ENCODE measurements at regions not wholly inside any gene's neighbourhood (a gene's known extent, or its start where the extent isn't known, plus 50 kb on each side); places are given as distances from the start of the nearest gene placed in this dataset.

- DNase-seq (ENCODE audit: low spot score) = no peak
These were observed 372.1 kb downstream of the MTRR start for GRCh38 chr5:8241076-8241475.

- DNase-seq (ENCODE audit: low spot score) = no peak
These were observed 372.6 kb downstream of the MTRR start for GRCh38 chr5:8241558-8241957.

- DNase-seq (ENCODE audit: low spot score) = no peak
These were observed 378.3 kb downstream of the MTRR start for GRCh38 chr5:8247049-8247899.

DNA sequence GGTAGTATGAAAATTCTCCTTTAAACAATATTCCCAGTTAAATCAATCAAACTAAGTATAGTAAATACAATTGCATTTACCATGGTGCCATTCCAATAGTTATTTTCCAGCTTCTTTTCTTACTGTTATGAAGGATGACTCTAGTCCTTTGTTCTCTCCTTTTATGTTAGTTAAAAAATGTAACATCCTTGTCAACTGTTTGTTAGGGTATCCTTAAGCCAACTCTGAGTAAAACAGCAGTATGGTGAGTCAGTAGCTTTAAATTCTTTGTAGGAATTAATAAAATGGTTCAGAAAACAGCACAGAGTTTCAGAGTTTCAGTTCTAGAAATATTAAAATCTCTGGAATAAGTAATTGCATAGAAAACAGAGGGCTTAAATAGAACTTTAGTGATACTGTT is 384.4 kb downstream of the MTRR start:
- no peak for DNase-seq (ENCODE audit: low spot score)

DNA sequence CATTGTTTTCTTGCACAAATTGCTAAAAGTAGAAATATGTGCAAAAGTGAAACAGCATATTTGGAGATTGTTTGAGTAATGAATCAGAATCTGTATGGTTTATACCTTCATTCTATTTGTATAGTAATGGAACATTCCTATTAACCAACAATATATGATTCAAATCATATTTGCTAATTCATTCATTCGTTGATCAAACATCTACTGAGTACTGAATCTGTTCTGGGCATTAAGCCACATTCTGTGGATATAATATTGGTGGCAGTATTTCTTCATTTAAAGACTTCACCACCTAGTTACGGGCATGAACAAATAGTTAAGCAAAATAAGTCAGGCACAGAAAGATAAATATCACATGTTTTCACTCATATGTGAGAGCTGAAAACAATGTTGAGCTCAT is 385.7 kb downstream of the MTRR start:
- no peak for DNase-seq (ENCODE audit: low spot score)

DNA sequence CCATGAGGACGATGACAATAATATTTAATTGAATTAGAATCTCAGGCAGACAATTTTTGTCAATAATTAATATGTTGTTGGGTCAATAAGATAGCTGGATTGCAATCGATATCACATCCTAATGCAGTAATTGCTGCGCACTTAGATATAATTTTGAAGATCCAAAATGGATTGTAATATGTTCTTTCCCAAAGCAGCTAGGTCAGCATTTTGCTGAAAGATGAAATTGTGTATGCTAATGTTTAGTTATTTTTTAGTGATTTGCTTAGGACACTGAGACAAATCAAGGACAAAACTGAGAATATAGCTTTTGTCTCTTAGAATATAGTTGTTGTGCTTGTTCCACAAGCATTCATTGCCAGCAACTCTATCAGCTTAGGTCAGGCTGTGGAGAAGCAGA is 389.9 kb downstream of the MTRR start:
- no peak for DNase-seq (ENCODE audit: low spot score)

DNA sequence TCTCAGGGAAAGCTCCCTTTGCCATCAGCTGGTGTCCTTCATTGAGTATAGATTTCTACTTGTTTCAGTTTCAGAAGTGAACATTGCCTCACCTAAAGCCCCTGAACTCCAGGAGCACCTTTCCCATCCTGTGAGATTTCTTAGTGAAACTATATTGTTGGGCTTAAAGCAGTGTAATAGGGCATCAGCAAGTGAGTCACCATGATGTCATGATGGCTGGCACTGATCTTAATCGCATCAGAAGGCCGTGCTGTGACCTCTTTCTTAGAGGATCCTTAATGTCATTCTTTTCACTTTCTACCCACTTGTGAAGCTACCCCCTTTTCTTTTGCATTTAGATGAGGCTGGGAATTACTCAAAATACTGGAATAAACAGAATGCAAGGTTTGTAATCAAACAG is 401.3 kb downstream of the MTRR start:
- DNase-seq (ENCODE audit: low spot score) = no peak

- no peak for DNase-seq (ENCODE audit: low spot score)
These were observed 411.9 kb downstream of the MTRR start for GRCh38 chr5:8280711-8281363.

- no peak for DNase-seq (ENCODE audit: low spot score)
These were observed 419.4 kb downstream of the MTRR start for GRCh38 chr5:8288334-8288733.

- DNase-seq (ENCODE audit: low spot score) = no peak
These were observed 420.1 kb downstream of the MTRR start for GRCh38 chr5:8288897-8289516.

DNA sequence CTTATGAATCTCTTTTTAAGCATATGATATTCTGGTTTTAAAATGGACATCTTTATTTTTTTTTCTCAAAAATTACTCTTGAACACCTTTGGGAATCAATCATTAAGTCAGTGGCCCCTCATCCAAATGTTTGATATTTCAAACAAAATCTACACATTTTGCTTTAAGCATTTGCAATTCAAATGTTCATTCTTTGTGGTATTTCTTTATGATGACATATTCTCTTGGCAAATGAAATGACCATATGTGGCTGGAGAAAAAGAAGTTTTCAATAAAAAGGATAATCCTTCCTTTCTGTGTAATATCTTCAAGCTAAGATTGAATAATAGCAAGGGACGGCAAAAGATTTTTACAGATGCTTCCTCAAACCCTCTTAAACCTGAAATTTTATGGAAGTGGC is 420.8 kb downstream of the MTRR start:
- no peak for DNase-seq (ENCODE audit: low spot score)

DNA sequence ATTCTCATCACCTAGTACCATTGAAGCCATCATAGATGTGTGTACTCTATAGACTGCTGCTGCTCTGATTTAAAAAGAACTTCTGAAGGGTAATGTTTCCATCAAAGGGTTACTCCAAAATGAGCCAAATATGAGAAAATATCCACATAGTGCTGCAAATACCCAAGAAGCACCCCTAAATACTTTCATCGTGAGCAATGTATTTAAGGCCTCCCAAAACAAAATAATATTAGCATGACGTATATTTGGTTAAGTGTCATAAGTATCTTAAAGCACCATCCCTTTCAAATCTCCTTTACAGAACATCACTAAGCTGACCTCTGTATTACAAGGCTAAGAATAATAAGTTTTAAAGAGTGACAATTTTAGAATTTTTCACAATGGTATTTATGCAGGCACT is 421.8 kb downstream of the MTRR start:
- no peak for DNase-seq (ENCODE audit: low spot score)

DNA sequence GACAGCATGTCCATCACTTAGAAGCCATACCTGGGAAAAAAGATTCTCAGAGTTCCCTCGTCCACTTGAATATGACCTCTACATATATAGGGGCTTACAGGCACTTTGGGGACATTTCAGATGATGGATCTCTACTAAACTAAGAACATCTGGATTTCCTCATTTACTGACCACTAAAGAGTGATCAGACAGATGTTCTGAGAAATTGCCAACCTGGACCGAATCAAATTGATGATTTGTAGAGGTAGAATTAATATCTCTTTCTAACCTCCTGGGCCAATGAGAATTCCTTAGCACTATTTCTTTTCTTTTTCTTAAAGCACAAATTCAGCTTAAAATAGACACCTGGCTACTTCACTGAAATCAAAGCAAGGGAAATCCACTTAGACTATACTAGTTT is 422.7 kb downstream of the MTRR start:
- no peak for DNase-seq (ENCODE audit: low spot score)

- DNase-seq (ENCODE audit: low spot score) = no peak
These were observed 426.2 kb downstream of the MTRR start for GRCh38 chr5:8295141-8295540.

DNA sequence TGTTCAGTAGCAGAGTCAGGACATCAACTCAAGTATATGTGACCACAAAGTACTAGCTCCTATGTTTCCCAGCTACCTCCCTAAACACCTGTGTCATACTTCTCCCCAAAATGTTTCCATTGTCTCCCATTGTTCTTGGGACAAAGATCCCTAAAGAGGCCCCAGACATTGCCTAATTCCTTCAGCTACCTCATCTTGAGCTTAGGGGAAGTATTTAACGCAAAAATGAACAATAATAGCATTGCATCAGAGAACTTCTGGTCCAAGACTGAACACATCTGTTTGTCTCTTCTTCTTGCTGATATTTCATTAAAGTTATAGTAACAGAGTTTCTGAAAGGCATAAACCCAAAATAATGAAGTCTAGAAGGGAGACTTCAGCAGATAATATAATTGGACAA is 430.8 kb downstream of the MTRR start:
- no peak for DNase-seq (ENCODE audit: low spot score)

- no peak for DNase-seq (ENCODE audit: low spot score)
These were observed 435.4 kb downstream of the MTRR start for GRCh38 chr5:8304341-8304740.

DNA sequence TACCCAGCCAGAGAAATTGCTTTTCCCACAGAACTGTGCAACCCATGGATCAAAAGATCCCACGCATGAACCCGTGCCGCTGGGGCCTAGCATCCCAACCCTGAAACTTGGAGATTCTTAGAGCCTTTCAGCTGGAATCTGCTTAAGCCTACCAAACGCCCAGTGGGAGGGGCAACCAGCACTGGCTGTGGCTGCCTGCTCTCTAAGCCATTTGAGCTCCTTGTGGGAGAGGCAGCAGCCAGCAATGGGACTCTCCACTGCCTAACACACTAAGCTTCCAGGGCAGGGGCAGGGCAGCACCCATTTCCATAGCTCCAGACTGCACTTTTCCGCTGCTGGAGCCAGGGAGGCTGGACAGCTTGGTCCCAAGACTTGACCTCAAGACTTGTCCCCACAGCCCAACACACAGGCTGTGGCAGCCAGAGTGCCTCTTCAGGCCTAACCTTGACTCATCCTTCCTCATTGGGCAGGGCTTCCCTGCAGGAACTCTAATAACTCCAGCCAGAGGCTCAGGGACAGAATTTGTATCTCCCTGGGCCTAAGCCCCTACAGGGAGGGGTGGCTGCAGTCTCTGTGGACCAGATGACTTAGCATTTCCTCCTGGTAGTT is 437.4 kb downstream of the MTRR start:
- DNase-seq (ENCODE audit: low spot score) = no peak

GRCh38 chr5:8314965-8315364 is 446.0 kb downstream of the MTRR start:
- DNase-seq (ENCODE audit: low spot score) = no peak

DNA sequence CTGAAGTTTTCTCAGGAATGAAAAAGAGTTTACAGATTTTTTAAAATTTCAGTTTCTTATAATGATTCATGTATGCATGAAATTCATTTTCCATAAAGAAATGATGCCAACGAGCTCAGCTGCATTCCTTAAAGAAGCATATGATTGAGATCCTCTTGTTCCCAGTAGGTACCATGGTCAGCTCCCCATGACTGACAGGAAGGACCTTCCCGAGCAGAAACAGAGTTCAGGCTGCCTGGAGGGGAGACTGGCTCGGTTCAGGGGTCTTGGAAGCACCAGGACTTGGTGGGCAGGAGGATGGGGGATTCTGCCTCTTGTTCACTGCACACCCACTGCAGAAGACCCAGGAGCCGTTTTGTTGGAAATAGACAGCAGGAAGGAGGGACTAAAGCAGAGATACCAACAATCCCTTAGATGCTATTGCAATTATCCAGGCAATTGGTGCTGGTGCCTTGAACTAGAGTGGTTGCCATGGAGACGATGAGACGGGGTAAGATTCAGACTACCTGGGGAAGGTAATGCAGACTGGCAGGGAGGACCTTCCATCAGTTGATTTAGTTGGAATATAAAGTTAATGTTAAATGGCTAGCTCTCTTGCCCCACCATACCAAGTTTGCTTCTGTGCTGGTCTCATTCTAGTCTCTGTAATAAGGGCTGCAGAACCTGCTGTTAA is 447.8 kb downstream of the MTRR start:
- DNase-seq (ENCODE audit: low spot score) = no peak

DNA sequence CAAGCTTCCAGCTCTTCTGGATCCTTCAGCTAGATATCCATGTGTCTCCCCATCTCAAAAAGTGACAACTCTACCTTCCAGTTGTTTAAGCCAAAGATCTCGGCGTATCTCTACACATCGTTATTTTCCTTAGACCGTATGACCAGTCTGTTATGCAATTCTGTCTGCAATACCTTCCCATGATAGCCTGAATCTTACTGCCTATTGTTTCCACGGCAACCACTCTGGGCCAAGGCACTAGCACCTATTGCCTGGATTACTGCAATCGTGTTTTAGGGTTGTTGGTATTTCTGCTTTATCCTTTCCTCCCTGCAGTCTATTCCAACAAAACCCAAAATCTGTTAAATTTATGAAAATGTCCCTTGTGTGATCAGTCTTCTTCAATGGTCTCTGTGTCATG is 448.4 kb downstream of the MTRR start:
- no peak for DNase-seq (ENCODE audit: low spot score)

- no peak for DNase-seq (ENCODE audit: low spot score)
These were observed 451.3 kb downstream of the MTRR start for GRCh38 chr5:8320244-8320643.

DNA sequence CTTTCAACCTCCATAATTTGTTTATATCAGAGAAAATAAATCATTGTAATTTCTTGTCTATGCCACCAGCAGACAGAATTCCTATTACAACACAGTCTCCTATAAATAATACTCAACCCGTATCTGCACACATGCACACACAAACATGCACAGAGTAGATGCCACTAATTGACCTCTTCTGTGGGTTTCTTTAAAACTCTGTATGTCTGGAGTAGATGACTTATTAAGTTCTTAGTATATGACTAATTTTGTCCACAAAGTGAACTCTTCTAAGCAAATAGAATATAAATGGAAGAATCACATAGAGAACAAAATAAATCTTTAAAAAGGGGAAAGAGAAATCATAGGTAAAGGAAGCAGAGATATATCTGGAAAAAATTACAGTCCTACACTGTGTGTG is 452.3 kb downstream of the MTRR start:
- DNase-seq (ENCODE audit: low spot score) = no peak

Data from hematopoietic multipotent progenitor cell treated with erythropoietin and hydrocortisone succinate and interleukin-3 and kit ligand, for 17 days (in vitro differentiated cells).